Stimulated activated CD4-positive, alpha-beta T cell treated with anti-CD3 and anti-CD28 coated beads, Interleukin-2, amount 100 ng/mL, for 24 hours (primary cell): ENCODE measurements at regions not wholly inside any gene's neighbourhood (a gene's known extent, or its start where the extent isn't known, plus 50 kb on each side); places are given as distances from the start of the nearest gene placed in this dataset.
"Not testable (repeated sequence)": the region's sequence is repeated elsewhere in the genome, so short reads cannot be mapped to it uniquely, and the experiment has no call there.

Source experiments
- DNase-seq, 2 donors: peaks; one replicate each; pipeline ENCODE4 v3.0.0-alpha.2; 2020

DNA sequence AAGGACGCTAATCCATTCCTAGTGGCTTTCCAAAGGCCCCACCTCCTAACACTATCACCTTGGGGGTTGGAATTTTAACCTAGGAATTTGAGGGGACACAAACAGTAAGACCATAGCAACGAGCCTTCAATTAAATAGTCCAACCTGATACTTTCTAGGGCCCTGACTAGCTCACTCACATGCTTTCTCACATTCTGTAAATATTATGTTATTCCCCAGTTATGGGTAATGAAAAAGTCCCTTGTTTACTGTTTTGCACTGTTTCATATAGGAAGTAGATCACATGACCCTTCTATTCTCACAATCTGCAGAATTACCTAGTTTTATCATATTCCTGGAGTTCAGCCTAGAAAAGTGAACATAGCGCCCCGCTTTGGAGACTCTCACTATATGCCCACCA, 1212.1 kb upstream of the ACVR2A start:
- no peak for DNase-seq

- DNase-seq, result no peak
Measured at GRCh38 chr2:146624430-146625160, 1220.2 kb upstream of the ACVR2A start.

DNA sequence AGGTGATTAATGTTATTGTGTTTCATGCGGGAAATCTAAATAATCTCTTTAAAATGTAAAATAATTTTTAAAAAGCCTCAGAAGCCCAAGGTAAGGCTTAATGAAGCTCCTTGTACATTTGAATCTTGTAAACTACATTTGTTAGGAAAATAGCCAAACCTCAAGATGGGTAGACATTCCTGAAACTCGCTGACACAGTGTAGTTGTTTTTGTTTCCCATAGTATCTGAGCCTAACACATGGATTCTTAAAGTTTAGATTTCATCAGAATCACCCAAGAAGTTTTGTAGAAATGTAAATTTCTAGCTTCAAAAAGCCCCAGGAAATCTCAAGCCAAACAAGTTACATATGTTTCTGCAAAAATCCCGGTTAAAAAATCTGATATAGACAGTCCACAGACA, 1221.1 kb upstream of the ACVR2A start:
- no peak for DNase-seq

- no peak for DNase-seq
Measured at GRCh38 chr2:146621656-146622055, 1223.2 kb upstream of the ACVR2A start.

DNA sequence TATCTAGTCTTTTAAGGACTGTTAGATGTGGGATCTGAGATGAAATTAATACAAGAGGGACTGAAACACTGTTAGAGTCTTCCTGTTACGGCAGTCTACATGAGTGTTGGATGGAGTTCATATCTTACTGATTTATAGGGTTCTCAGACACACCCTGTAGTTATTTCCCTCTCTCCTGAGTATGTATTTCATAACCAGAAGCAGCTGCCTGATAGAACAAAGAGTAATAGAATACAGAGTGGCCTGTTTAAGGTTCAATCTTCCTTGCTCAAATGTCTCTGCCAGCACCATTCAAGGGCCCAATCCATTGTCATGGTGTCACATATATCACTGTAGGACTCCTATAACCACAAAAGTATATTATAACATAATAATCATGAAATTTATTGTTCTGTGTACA, 1229.1 kb upstream of the ACVR2A start:
- DNase-seq, result no peak

DNA sequence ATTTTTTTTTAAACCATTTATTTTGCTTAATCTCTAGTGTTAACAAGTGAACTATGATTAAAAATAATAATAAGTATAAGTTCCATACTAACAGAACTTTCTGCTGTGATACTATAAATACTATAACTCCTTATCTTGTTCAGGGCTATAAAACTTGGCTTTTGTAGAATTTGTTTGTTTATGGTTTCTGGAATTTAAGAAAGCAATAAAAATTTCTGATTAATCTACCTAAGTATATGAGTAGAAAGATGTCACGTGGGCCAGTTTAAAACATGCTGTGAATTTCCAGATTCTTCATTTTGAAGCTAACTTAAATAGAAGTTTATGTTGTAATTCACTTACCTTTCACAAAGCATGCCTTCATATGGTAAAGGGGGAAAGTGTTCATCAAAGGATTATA, 1236.3 kb upstream of the ACVR2A start:
- DNase-seq, result no peak

- DNase-seq, result no peak
Measured at GRCh38 chr2:146604521-146604920, 1240.3 kb upstream of the ACVR2A start.

DNA sequence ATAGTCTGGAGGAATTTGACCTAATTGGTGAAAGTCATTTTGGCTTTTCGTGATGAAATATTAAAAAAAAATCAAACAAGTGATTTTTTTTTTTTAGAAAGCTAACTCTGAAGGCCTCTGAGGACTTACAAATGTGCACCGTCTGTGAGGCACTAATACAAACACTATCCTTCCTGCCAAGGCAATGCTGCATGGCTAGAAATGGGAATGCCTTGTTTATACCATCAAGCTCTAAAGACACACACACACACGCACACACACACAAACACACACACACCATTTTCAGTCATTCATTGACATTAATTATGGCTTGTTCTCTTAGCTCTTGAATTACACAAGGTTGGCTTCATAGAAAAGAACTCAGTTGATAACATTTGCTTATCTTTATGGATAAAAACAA, 1242.0 kb upstream of the ACVR2A start:
- DNase-seq, result no peak

- no peak for DNase-seq
Measured at GRCh38 chr2:146602383-146602782, 1242.4 kb upstream of the ACVR2A start.

GRCh38 chr2:146598791-146599190, 1246.0 kb upstream of the ACVR2A start:
- DNase-seq, result no peak

DNA sequence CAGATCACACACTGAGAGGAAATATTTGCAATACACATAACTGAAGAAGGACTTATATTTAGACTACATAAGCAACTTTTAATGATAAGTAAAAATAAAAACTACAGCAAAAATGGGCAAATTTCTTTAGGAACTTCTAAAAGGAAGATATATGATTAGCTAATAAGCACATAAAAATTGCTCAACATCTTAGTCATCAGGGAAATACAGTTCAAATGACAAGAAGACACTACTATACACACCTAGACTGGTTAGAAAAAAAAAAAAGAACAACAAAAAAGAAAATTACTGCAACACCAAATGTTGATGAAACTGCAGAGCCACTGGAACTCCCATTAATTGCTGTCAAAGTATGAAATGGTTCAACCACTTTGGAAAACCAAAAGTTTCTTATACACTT, 1247.5 kb upstream of the ACVR2A start:
- DNase-seq, result no peak

DNA sequence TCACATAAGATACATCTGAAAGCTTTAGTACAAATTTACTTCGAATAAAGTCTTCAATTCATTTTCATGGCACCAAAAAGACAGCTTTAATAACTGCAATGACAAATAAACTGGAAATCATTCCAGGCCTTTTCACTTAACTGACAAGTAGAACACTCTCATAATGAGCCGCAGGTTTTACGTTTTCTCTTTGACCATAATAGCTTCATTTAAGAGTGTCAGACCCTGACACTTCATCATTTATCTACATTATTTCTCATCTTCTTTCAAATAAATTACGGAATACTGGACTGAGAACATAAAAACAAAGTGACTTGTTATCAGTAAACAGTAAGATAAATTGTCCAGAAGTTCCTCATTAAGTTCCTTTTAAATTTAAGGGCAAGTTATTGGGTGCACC, 1252.9 kb upstream of the ACVR2A start:
- no peak for DNase-seq

GRCh38 chr2:146587291-146587713, 1257.5 kb upstream of the ACVR2A start:
- no peak for DNase-seq

GRCh38 chr2:146584316-146584715, 1260.5 kb upstream of the ACVR2A start:
- DNase-seq, result no peak

DNA sequence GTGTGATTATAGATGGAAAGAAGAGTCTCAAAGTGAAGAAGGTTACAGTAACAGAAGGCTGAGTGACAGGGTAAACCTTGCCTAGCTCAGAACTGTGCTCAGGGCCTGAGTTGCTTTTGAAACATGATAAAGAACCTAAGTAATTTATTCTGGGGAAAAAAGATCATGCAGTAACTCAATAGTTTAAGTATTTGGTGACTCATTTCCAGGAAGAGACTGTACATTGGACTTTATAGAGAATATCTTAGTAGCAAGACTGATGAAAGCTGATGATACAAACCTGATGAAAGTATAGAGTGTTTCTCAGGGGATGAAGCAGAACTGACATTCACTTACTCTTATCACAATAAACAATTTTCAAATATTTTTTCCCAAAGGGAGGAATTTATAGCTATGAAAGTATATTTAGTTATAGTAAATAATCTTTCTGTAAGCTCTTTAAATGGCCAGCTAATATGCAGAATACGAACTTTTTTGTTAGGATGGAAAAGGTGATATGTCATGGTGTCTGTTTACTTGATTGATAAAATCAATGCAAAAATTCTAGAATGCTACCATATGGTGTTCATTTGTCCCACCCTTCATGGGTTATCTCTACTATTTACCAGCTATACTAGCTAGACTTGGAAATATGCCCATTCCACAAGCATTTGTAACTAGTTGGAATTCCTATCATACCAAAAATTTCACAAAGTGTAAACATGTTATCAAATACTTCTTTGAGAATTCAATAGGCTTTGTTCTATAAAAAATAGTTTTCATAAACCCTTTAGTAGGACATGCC, 1265.5 kb upstream of the ACVR2A start:
- DNase-seq, result no peak

- no peak for DNase-seq
Measured at GRCh38 chr2:146576339-146577111, 1268.3 kb upstream of the ACVR2A start.

DNA sequence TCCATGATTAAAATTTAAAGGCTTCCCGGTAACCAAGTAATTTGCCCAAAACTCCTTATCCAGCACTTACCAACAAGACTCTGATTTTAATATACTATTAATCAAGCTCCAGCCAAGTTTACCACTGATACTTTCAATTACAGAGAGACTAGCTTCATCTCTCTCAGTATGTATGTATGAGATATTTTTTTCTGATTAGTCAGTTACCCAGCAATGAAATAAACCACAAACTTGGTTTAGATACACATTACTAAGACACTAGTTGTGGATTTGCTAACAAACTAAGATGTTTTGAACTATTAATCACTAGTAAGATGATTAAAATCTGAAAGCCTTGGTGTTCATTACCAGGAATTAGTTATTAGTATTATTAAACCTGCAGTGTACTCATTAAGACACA, 1272.2 kb upstream of the ACVR2A start:
- no peak for DNase-seq

DNA sequence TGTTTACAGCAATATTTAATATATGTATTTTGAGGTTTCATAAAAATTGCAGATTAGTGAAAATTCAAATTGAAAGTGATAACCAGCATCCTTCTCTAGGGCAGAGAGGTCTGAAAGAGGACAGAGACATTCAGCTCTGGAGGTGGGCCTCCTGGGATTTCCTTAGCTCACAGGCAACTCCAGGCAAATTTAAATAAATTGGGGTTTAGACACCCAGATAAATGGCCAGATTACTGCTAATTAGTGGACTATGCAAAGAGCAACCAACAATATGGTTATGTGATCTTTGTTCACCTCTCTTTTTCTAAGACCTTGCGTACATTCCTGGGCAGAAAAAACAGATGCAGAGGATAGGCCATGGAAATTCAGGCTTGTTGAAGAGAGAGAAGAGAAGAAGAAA, 1282.8 kb upstream of the ACVR2A start:
- no peak for DNase-seq

- DNase-seq, result no peak
Measured at GRCh38 chr2:146547236-146547635, 1297.6 kb upstream of the ACVR2A start.

DNA sequence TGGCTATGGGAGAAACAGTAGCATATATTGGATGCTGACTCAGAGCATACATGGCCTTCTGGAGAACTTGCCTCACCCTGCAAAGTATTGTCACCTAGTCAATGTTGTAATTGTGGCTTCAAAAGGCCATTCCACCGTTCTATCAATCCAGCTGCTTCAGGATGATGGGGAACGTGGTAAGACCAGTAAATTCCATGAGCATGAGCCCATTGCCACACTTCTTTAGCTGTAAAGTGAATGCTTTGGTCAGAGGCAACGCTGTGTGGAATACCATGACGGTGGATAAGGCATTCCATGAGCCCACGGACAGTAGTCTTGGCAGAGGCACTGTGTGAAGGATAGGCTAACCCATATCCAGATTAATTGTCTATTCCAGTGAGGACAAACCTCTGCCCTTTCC, 1300.1 kb upstream of the ACVR2A start:
- DNase-seq, result no peak

DNA sequence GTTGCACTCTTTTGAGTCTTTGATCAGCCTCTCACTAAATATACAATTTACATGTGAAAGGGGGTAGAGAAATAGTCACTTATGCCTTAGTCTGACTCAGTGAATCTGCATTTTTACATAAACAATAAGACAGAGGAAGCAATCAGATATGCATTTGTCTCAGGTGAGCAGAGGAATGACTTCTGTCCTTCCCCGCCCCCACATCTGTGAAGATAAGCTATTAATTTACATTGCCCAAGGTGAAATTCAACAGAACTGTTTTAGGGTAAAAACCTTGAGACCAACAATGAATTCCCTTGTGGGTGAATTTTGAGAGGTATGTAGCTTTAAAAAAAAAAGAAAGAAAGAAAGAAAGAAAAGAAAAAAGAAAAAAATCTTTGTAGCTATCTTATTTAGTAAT, 1302.9 kb upstream of the ACVR2A start:
- DNase-seq, result no peak

DNA sequence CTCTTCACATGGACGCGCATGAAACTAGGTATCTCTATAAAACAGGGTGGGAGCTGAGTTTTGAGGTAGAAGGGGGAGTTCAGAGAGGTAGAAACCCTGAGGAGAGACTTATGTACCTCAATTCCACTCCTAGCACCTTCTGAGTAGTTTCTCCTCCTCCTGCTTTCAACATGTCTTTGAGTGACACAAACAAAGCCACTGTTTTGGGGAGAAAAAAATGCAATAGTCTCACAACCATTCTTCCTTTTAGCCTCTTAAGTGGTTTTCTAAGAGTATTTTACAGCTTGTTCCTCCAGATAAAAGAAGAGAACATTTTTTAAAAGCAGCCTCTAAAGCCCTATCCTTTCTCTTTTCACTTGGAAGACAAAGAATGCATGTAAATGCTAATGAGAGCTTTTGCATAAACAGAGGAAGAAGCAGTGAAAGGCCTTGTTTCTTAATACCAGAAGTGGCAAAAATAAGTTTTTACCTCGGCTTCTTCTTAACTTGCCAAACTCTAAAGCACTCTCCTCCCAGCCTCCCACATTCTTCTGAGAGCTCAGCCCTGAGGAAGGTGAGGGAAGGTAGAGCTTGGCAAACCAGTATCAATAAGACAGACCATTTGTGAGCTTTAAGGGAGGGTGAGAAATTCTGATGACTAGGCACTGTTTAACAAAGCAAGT, 1304.4 kb upstream of the ACVR2A start:
- DNase-seq, result no peak

GRCh38 chr2:146539739-146540138, 1305.1 kb upstream of the ACVR2A start:
- DNase-seq, result not testable (repeated sequence)
